ENCODE measurements at regions not wholly inside any gene's neighbourhood (a gene's known extent, or its start where the extent isn't known, plus 50 kb on each side); places are given as distances from the start of the nearest gene placed in this dataset.
A peak's percentile ranks its signal among the peaks of the same experiment; 100 is the strongest.

DNA sequence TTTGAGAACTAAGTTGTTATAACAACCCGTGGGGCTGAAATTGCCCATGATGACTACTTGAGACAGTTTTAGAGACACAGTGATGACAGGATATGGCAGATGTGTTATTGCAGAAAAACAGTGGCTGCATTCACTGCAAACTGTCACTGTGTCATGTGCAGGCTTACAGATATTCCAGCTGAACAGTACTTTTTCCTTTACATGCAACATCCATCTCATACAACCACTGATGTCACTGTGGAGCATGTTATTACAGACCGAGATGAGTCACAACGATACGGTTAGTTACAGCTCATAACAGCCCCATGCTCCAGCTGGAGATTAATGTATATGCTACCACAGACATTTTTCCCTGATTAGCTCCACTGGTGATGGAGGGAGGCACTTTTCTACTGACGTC, 207.4 kb downstream of the TMA16 start:
- H3K36me3 ChIP-seq (ENCODE audit: control insufficient read depth in 2 of 4, insufficient read depth in 4 of 4, low read length in 3 of 4): no peaks in the 10 kb centered on the region
- no peak for TF ChIP-seq YY1 (IDR thresholded peaks at IDR 0.05; ENCODE audit: low read depth, low read length)
- TF ChIP-seq KDM1A (IDR thresholded peaks at IDR 0.05; ENCODE audit: borderline replicate concordance, low read length): no peak
- TF ChIP-seq CTBP2 (IDR thresholded peaks at IDR 0.05; ENCODE audit: borderline replicate concordance, insufficient read depth, insufficient read length, low read length): no peak
- TF ChIP-seq BCL11A (IDR thresholded peaks at IDR 0.05; ENCODE audit: low read depth in 2 of 2, low read length in 2 of 2): no peak
- no peak for TF ChIP-seq TAF7 (optimal IDR thresholded peaks at IDR 0.05; ENCODE audit: borderline replicate concordance, low read depth, low read length)
- no peak for TF ChIP-seq POLR2AphosphoS5 (IDR thresholded peaks at IDR 0.05; ENCODE audit: low read depth, low read length)
- TF ChIP-seq RFX5 (IDR thresholded peaks at IDR 0.05; ENCODE audit: borderline replicate concordance, low read depth, low read length): no peak
- no peak for TF ChIP-seq CHD1 (IDR thresholded peaks at IDR 0.05; ENCODE audit: low read depth, low read length)
- TF ChIP-seq SIX5 (IDR thresholded peaks at IDR 0.05; ENCODE audit: low read depth, low read length): no peak
- no peak for TF ChIP-seq SP2 (IDR thresholded peaks at IDR 0.05; ENCODE audit: low read length)
- no peak for TF ChIP-seq CEBPB (IDR thresholded peaks at IDR 0.05; ENCODE audit: low read depth, low read length)
- TF ChIP-seq CHD2 (IDR thresholded peaks at IDR 0.05; ENCODE audit: low read length): no peak
- TF ChIP-seq PHF8 (conservative IDR thresholded peaks at IDR 0.05; ENCODE audit: low read depth, low read length): no peak
- no peak for TF ChIP-seq EZH2 (IDR thresholded peaks at IDR 0.05; ENCODE audit: low read depth, low read length, severe bottlenecking)
- no peak for TF ChIP-seq JUN (IDR thresholded peaks at IDR 0.05; ENCODE audit: low read depth, low read length)
- no peak for TF ChIP-seq BACH1 (IDR thresholded peaks at IDR 0.05; ENCODE audit: low read length)
- TF ChIP-seq CREB1 (IDR thresholded peaks at IDR 0.05): no peak
- H2AK5ac ChIP-seq (ENCODE audit: low read depth, low read length): no peak overlapping the region
- H3K4me3 ChIP-seq (ENCODE audit: extremely low read depth in 1 of 4, insufficient read depth in 2 of 4, low read depth in 3 of 4, low read length in 4 of 4): no peak overlapping the region
- no peaks in the 10 kb centered on the region for H3K79me2 ChIP-seq (ENCODE audit: control insufficient read depth in 1 of 2, insufficient read depth in 2 of 2, low read length in 2 of 2)
- H2AFZ ChIP-seq (ENCODE audit: low read length): no peak overlapping the region
- 90% methylated on average over 5 of the region's 5 CpGs; no CpG with 5 or more reads in 1 of the 2 experiments for WGBS, 2 experiments (ENCODE audit: extremely low coverage in 1 of 2, insufficient coverage in 1 of 2, insufficient read length in 1 of 2, insufficient replicate concordance in 2 of 2, low coverage in 1 of 2, low lambda C conversion rate in 2 of 2, missing lambda C conversion rate in 1 of 2)
- H3K56ac ChIP-seq (replicated peaks; ENCODE audit: insufficient read length, low read depth, low read length): no peak overlapping the region
- H3K9me3 ChIP-seq (ENCODE audit: insufficient read depth in 2 of 2, low read depth in 1 of 2, low read length in 1 of 2): peaks cover 0 to 3% of the 10 kb centered on the region in 2 experiments; a peak in 1 of 4 replicates
- no peak for FAIRE-seq
- no peaks in the 10 kb centered on the region for H3K79me1 ChIP-seq (ENCODE audit: low read depth, low read length)
- H4K91ac ChIP-seq (replicated peaks; ENCODE audit: insufficient read length, low read length): no peak overlapping the region
- POLR2A ChIA-PET (ENCODE audit: partially characterized antibody): no interaction called here
- H2BK20ac ChIP-seq (ENCODE audit: low read length): no peak overlapping the region
- no peaks in the 10 kb centered on the region for H3K27me3 ChIP-seq (replicated peaks in 1 of 4; ENCODE audit: control insufficient read depth in 3 of 4, extremely low read depth in 1 of 4, insufficient read depth in 3 of 4, low read length in 3 of 4)
- no peak overlapping the region for H3K9ac ChIP-seq (replicated peaks in 1 of 4; ENCODE audit: extremely low read depth in 1 of 4, low read depth in 3 of 4, low read length in 3 of 4)
- H2BK15ac ChIP-seq (ENCODE audit: low read length): no peak overlapping the region
- no peak overlapping the region for H3K14ac ChIP-seq (ENCODE audit: insufficient read length)
- H4K20me1 ChIP-seq (replicated peaks in 1 of 2; ENCODE audit: control insufficient read depth in 1 of 2, insufficient read depth in 2 of 2, low read length in 2 of 2): no peaks in the 10 kb centered on the region
- no peak overlapping the region for H4K5ac ChIP-seq (ENCODE audit: insufficient read length, low read depth, low read length)
- no peak overlapping the region for H3K4me2 ChIP-seq (ENCODE audit: insufficient read depth in 1 of 2, low read depth in 2 of 2, low read length in 2 of 2)
- no peak overlapping the region for H2BK12ac ChIP-seq (ENCODE audit: low read depth, low read length)
- no peak overlapping the region for H3K18ac ChIP-seq (ENCODE audit: extremely low read depth, low read length)
- H3K4me1 ChIP-seq (replicated peaks in 1 of 4; ENCODE audit: control insufficient read depth in 3 of 4, insufficient read depth in 4 of 4, low read length in 3 of 4): no peaks in the 10 kb centered on the region
- CTCF ChIA-PET (ENCODE audit: partially characterized antibody): no interaction called here
- no peak overlapping the region for H2BK5ac ChIP-seq (ENCODE audit: low read depth, low read length)
- no peaks in the 10 kb centered on the region for H3K23me2 ChIP-seq (ENCODE audit: low read depth, low read length)
- DNase-seq (ENCODE audit: low read depth in 1 of 2, low spot score in 2 of 2): no peak
- H3K4ac ChIP-seq (replicated peaks; ENCODE audit: insufficient read length, low read depth, low read length): no peak overlapping the region
- H3K23ac ChIP-seq (ENCODE audit: insufficient read length): peak overlapping the region; percentile 52
- H4K8ac ChIP-seq (ENCODE audit: extremely low read depth, insufficient read depth, low read length): no peak overlapping the region
- no peak overlapping the region for H3K27ac ChIP-seq (ENCODE audit: low read depth, low read length)
- no peak overlapping the region for H2BK120ac ChIP-seq (replicated peaks; ENCODE audit: low read depth, low read length)

Measured in H1 (cell line).